HG02884 (cell line): ENCODE measurements at regions not wholly inside any gene's neighbourhood (a gene's known extent, or its start where the extent isn't known, plus 50 kb on each side); places are given as distances from the start of the nearest gene placed in this dataset.
"Not testable (repeated sequence)": the region's sequence is repeated elsewhere in the genome, so short reads cannot be mapped to it uniquely, and the experiment has no call there.

Experiments used
- ATAC-seq: cut with Tn5 transposase; IDR thresholded peaks from one replicate; pipeline ENCODE4 v1.9.1; 2021; ENCODE audit warnings: mild to moderate bottlenecking, moderate library complexity; ENCODE audit not compliant: unreplicated experiment

GRCh38 chr21:28221984-28222383 is 770.7 kb downstream of the LTN1 start:
- ATAC-seq, result no peak

- no peak for ATAC-seq
Measured at GRCh38 chr21:28220680-28221079, 772.0 kb downstream of the LTN1 start.

- no peak for ATAC-seq
Measured at GRCh38 chr21:28216976-28217523, 775.6 kb downstream of the LTN1 start.

GRCh38 chr21:28215214-28215954 is 777.3 kb downstream of the LTN1 start:
- no peak for ATAC-seq

- no peak for ATAC-seq
Measured at GRCh38 chr21:28214786-28215185, 777.9 kb downstream of the LTN1 start.

GRCh38 chr21:28213261-28213660 is 779.4 kb downstream of the LTN1 start:
- no peak for ATAC-seq

GRCh38 chr21:28212061-28212460 is 780.6 kb downstream of the LTN1 start:
- ATAC-seq, result no peak

GRCh38 chr21:28207436-28208173 is 785.1 kb downstream of the LTN1 start:
- no peak for ATAC-seq

GRCh38 chr21:28200726-28201125 is 792.0 kb downstream of the LTN1 start:
- no peak for ATAC-seq

GRCh38 chr21:28196981-28197380 is 795.7 kb downstream of the LTN1 start:
- ATAC-seq, result no peak

GRCh38 chr21:28193189-28193588 is 799.5 kb downstream of the LTN1 start:
- no peak for ATAC-seq

- no peak for ATAC-seq
Measured at GRCh38 chr21:28186604-28187003, 806.1 kb downstream of the LTN1 start.

GRCh38 chr21:28181730-28182129 is 810.9 kb downstream of the LTN1 start:
- no peak for ATAC-seq

- no peak for ATAC-seq
Measured at GRCh38 chr21:28179136-28179535, 813.5 kb downstream of the LTN1 start.

- ATAC-seq, result no peak
Measured at GRCh38 chr21:28177124-28177523, 815.6 kb downstream of the LTN1 start.

GRCh38 chr21:28174701-28175100 is 818.0 kb downstream of the LTN1 start:
- ATAC-seq, result no peak

GRCh38 chr21:28174006-28174405 is 818.7 kb downstream of the LTN1 start:
- ATAC-seq, result no peak

- no peak for ATAC-seq
Measured at GRCh38 chr21:28172376-28172775, 820.3 kb downstream of the LTN1 start.

GRCh38 chr21:28167366-28167765 is 825.3 kb downstream of the LTN1 start:
- no peak for ATAC-seq

GRCh38 chr21:28164519-28164918 is 828.2 kb downstream of the LTN1 start:
- ATAC-seq, result not testable (repeated sequence)

GRCh38 chr21:28162052-28162451 is 830.6 kb downstream of the LTN1 start:
- ATAC-seq, result not testable (repeated sequence)

GRCh38 chr21:28160378-28160777 is 832.3 kb downstream of the LTN1 start:
- no peak for ATAC-seq
